Mesenchymal stem cell (in vitro differentiated cells and primary cell): ENCODE measurements at regions not wholly inside any gene's neighbourhood (a gene's known extent, or its start where the extent isn't known, plus 50 kb on each side); places are given as distances from the start of the nearest gene placed in this dataset.
A peak's percentile ranks its signal among the peaks of the same experiment; 100 is the strongest.

Source experiments
- DNase-seq: peaks from one replicate; pipeline ENCODE4 v3.0.0-alpha.2; 2013
- H2AFZ ChIP-seq: one replicate; pipeline ENCODE4 v1.6.1; 2013; ENCODE audit warnings: low read depth, mild to moderate bottlenecking, control low read depth, inconsistent platforms, low read length, moderate library complexity
- H2AK5ac ChIP-seq: 2 replicates; pipeline ENCODE4 v1.6.1; 2013; ENCODE audit warnings: low read length, moderate library complexity, mild to moderate bottlenecking, inconsistent platforms; ENCODE audit not compliant: severe bottlenecking
- H2BK120ac ChIP-seq: one replicate; pipeline ENCODE4 v1.6.1; 2013; ENCODE audit warnings: low read depth, mild to moderate bottlenecking, inconsistent platforms, low read length, moderate library complexity
- H2BK12ac ChIP-seq, 2 experiments: one replicate each; pipeline ENCODE4 v1.6.1; 2013; ENCODE audit warnings: inconsistent platforms in 2 of 2, low read length in 2 of 2, mild to moderate bottlenecking in 2 of 2, moderate library complexity in 2 of 2, control low read depth in 1 of 2
- H2BK15ac ChIP-seq: one replicate; pipeline ENCODE4 v1.6.1; 2013; ENCODE audit warnings: mild to moderate bottlenecking, low read depth, inconsistent platforms; ENCODE audit not compliant: poor library complexity, severe bottlenecking
- H2BK5ac ChIP-seq: 2 replicates; pipeline ENCODE4 v1.6.1; 2013; ENCODE audit warnings: low read depth, mild to moderate bottlenecking, low read length, control low read depth, inconsistent platforms; ENCODE audit not compliant: poor library complexity, severe bottlenecking
- H3K14ac ChIP-seq, 2 experiments: one replicate each; pipeline ENCODE4 v1.6.1; 2013; ENCODE audit warnings: inconsistent platforms in 2 of 2, low read length in 2 of 2, control low read depth in 1 of 2, mild to moderate bottlenecking in 1 of 2, moderate library complexity in 1 of 2
- H3K18ac ChIP-seq, 2 experiments: one replicate each; pipeline ENCODE4 v1.6.1; 2013; ENCODE audit warnings: inconsistent platforms in 2 of 2, low read length in 2 of 2, control low read depth in 1 of 2, low read depth in 1 of 2, mild to moderate bottlenecking in 1 of 2
- H3K23ac ChIP-seq, 2 experiments: one replicate each; pipeline ENCODE4 v1.6.1; 2013; ENCODE audit warnings: inconsistent platforms in 2 of 2, low read length in 2 of 2, mild to moderate bottlenecking in 2 of 2, moderate library complexity in 2 of 2, control low read depth in 1 of 2
- H3K27ac ChIP-seq: 2 replicates; pipeline ENCODE4 v1.5.1; 2013; ENCODE audit warnings: mild to moderate bottlenecking, moderate library complexity, low read length, control low read depth, inconsistent platforms; ENCODE audit not compliant: poor library complexity, severe bottlenecking
- H3K27me3 ChIP-seq, 2 experiments: 2 replicates each; pipeline versions ENCODE4 v1.6.1 to v1.7.0; 2013; ENCODE audit warnings: low read length in 2 of 2, mild to moderate bottlenecking in 2 of 2, moderate library complexity in 2 of 2, control low read depth in 1 of 2, inconsistent platforms in 1 of 2; ENCODE audit not compliant: control insufficient read depth in 1 of 2, insufficient read depth in 1 of 2
- H3K36me3 ChIP-seq, 2 experiments: 2 replicates each; pipeline versions ENCODE4 v1.6.1 to v1.7.0; 2013; ENCODE audit warnings: low read length in 2 of 2, control low read depth in 1 of 2, inconsistent platforms in 1 of 2, low read depth in 1 of 2, mild to moderate bottlenecking in 1 of 2; ENCODE audit not compliant: insufficient read depth in 2 of 2, control insufficient read depth in 1 of 2
- H3K4ac ChIP-seq, 2 experiments: one replicate each; pipeline ENCODE4 v1.6.1; 2013; ENCODE audit warnings: inconsistent platforms in 2 of 2, low read length in 2 of 2, mild to moderate bottlenecking in 2 of 2, moderate library complexity in 2 of 2, control low read depth in 1 of 2, low read depth in 1 of 2
- H3K4me1 ChIP-seq: 2 replicates; pipeline ENCODE4 v1.6.1; 2013; ENCODE audit warnings: low read depth, low read length, control low read depth; ENCODE audit not compliant: control insufficient read depth, insufficient read depth
- H3K4me2 ChIP-seq: 2 replicates; pipeline ENCODE4 v1.6.1; 2013; ENCODE audit warnings: low read length, mild to moderate bottlenecking, inconsistent platforms; ENCODE audit not compliant: poor library complexity, severe bottlenecking
- H3K4me3 ChIP-seq, 2 experiments: 2 replicates each; pipeline versions ENCODE4 v1.5.1 to v1.7.0; 2013; ENCODE audit warnings: low read length in 2 of 2, mild to moderate bottlenecking in 2 of 2, control low read depth in 1 of 2, low read depth in 1 of 2; ENCODE audit not compliant: insufficient read depth in 1 of 2
- H3K79me1 ChIP-seq: replicated peaks from 2 replicates; pipeline ENCODE4 v1.6.1; 2013; ENCODE audit warnings: mild to moderate bottlenecking, control low read depth, low read length, inconsistent platforms; ENCODE audit not compliant: poor library complexity, severe bottlenecking
- H3K9ac ChIP-seq: 2 replicates; pipeline ENCODE4 v1.7.0; 2013; ENCODE audit warnings: mild to moderate bottlenecking, low read length, moderate library complexity
- H3K9me3 ChIP-seq: 2 replicates; pipeline ENCODE4 v1.7.0; 2013; ENCODE audit warnings: mild to moderate bottlenecking, low read length; ENCODE audit not compliant: control insufficient read depth
- H4K8ac ChIP-seq: one replicate; pipeline ENCODE4 v1.6.1; 2013; ENCODE audit warnings: inconsistent platforms, mild to moderate bottlenecking, low read length, moderate library complexity
- H4K91ac ChIP-seq: one replicate; pipeline ENCODE4 v1.6.1; 2013; ENCODE audit warnings: mild to moderate bottlenecking, low read length, inconsistent platforms
- WGBS: methylation state at CpG from one replicate; pipeline ENCODE4 v1.1.7; 2013; ENCODE audit warnings: mixed read lengths; 5-methylcytosine and 5-hydroxymethylcytosine counted together

GRCh38 chr12:115338566-115339294, 654.8 kb upstream of the TBX3 start:
- H3K14ac ChIP-seq: no peak overlapping the region
- no peak overlapping the region for H3K4me3 ChIP-seq
- DNase-seq: peak; percentile 25
- no peak overlapping the region for H2BK5ac ChIP-seq
- no peak overlapping the region for H2AK5ac ChIP-seq
- no peak overlapping the region for H2AFZ ChIP-seq
- no peak overlapping the region for H3K27ac ChIP-seq
- no peak overlapping the region for H3K18ac ChIP-seq
- no peaks in the 10 kb centered on the region for H3K79me1 ChIP-seq
- peaks cover 8% of the 10 kb centered on the region for H3K9me3 ChIP-seq
- H2BK12ac ChIP-seq: peak overlapping the region in 1 of 2 experiments; percentile 29
- H2BK15ac ChIP-seq: no peak overlapping the region
- no peak overlapping the region for H3K4ac ChIP-seq
- H3K23ac ChIP-seq: no peak overlapping the region
- peaks cover 9% of the 10 kb centered on the region for H3K4me1 ChIP-seq
- 78% methylated on average over 7 of the region's 9 CpGs for WGBS
- no peak overlapping the region for H3K4me2 ChIP-seq
- H3K27me3 ChIP-seq: peaks cover 0 to 8% of the 10 kb centered on the region in 2 experiments
- no peak overlapping the region for H4K8ac ChIP-seq
- no peak overlapping the region for H4K91ac ChIP-seq
- H3K9ac ChIP-seq: no peak overlapping the region
- no peak overlapping the region for H2BK120ac ChIP-seq
- no peaks in the 10 kb centered on the region for H3K36me3 ChIP-seq

- Histone ChIP-seq H3K36me3 (no peaks in the 10 kb centered on the region), H3K18ac (peak overlapping the region; percentile 54 to 56), H3K14ac (no peak overlapping the region), H3K9ac (peak overlapping the region; percentile 50), H3K4me1 (peaks cover 9% of the 10 kb centered on the region), H4K8ac (peak overlapping the region; percentile 56), H2BK5ac (no peak overlapping the region), H3K4me3 (no peak overlapping the region), H3K9me3 (peaks cover 5% of the 10 kb centered on the region), H3K79me1 (no peaks in the 10 kb centered on the region), H3K27me3 (peaks cover 0 to 10% of the 10 kb centered on the region in 2 experiments), H2BK12ac (peak overlapping the region; percentile 65 to 98), H3K27ac (no peak overlapping the region), H2AFZ (peak overlapping the region; percentile 87), H2BK15ac (peak overlapping the region; percentile 39), H3K4me2 (no peak overlapping the region), H3K4ac (peak overlapping the region in 1 of 2 experiments; percentile 47), H2AK5ac (no peak overlapping the region), H3K23ac (no peak overlapping the region), H4K91ac (peak overlapping the region; percentile 2), H2BK120ac (peak overlapping the region; percentile 22)
- 65% methylated on average over 12 of the region's 12 CpGs for WGBS
- peak; percentile 97 for DNase-seq
These were observed 653.9 kb upstream of the TBX3 start for GRCh38 chr12:115337693-115338543.

GRCh38 chr12:115336506-115336905, 652.5 kb upstream of the TBX3 start:
- H3K23ac ChIP-seq: no peak overlapping the region
- 100% methylated on average over 2 of the region's 3 CpGs for WGBS
- no peak overlapping the region for H4K91ac ChIP-seq
- no peak overlapping the region for H2BK15ac ChIP-seq
- no peak overlapping the region for H2BK12ac ChIP-seq
- peaks cover 0 to 10% of the 10 kb centered on the region in 2 experiments for H3K27me3 ChIP-seq
- H3K27ac ChIP-seq: no peak overlapping the region
- no peak overlapping the region for H2AK5ac ChIP-seq
- H2BK5ac ChIP-seq: no peak overlapping the region
- H2AFZ ChIP-seq: no peak overlapping the region
- no peaks in the 10 kb centered on the region for H3K36me3 ChIP-seq
- H4K8ac ChIP-seq: no peak overlapping the region
- no peaks in the 10 kb centered on the region for H3K9me3 ChIP-seq
- no peak for DNase-seq
- peaks cover 9% of the 10 kb centered on the region for H3K4me1 ChIP-seq
- no peak overlapping the region for H3K9ac ChIP-seq
- no peak overlapping the region for H2BK120ac ChIP-seq
- no peak overlapping the region for H3K4ac ChIP-seq
- no peak overlapping the region for H3K4me2 ChIP-seq
- no peaks in the 10 kb centered on the region for H3K79me1 ChIP-seq
- H3K18ac ChIP-seq: no peak overlapping the region
- H3K4me3 ChIP-seq: no peak overlapping the region
- H3K14ac ChIP-seq: no peak overlapping the region

GRCh38 chr12:115335594-115335993, 651.6 kb upstream of the TBX3 start:
- H3K4me2 ChIP-seq: no peak overlapping the region
- no peak overlapping the region for H3K18ac ChIP-seq
- WGBS: 86% methylated on average over 6 of the region's 9 CpGs
- H2BK120ac ChIP-seq: no peak overlapping the region
- no peak overlapping the region for H4K91ac ChIP-seq
- H3K4me1 ChIP-seq: peaks cover 6% of the 10 kb centered on the region
- H3K79me1 ChIP-seq: no peaks in the 10 kb centered on the region
- H2AFZ ChIP-seq: no peak overlapping the region
- no peak overlapping the region for H3K14ac ChIP-seq
- no peak overlapping the region for H3K27ac ChIP-seq
- peak overlapping the region; percentile 41 for H3K9ac ChIP-seq
- H3K27me3 ChIP-seq: peaks cover 0 to 10% of the 10 kb centered on the region in 2 experiments
- no peak overlapping the region for H2BK15ac ChIP-seq
- H3K4ac ChIP-seq: no peak overlapping the region
- no peak overlapping the region for H2BK5ac ChIP-seq
- no peaks in the 10 kb centered on the region for H3K36me3 ChIP-seq
- H3K4me3 ChIP-seq: peak overlapping the region in 1 of 2 experiments; percentile 27
- H2AK5ac ChIP-seq: no peak overlapping the region
- H2BK12ac ChIP-seq: no peak overlapping the region
- no peaks in the 10 kb centered on the region for H3K9me3 ChIP-seq
- no peak overlapping the region for H3K23ac ChIP-seq
- no peak for DNase-seq
- H4K8ac ChIP-seq: no peak overlapping the region
